Panc1 (cell line): ENCODE measurements at regions not wholly inside any gene's neighbourhood (a gene's known extent, or its start where the extent isn't known, plus 50 kb on each side); places are given as distances from the start of the nearest gene placed in this dataset.

Source experiments
- ATAC-seq: fragments of 200-7000 bp; cut with Tn5 transposase; 2 replicates; pipeline ENCODE4 v1.9.1; 2020; ENCODE audit warnings: mild to moderate bottlenecking, moderate library complexity
- BruUV-seq: library from RNA; stranded (reverse); fragments of 400-500 nt; replicated peaks from 2 replicates; lab custom pipeline; 2021; lab: Mats Ljungman, UMichigan
- CTCF ChIA-PET: fragments of 300-600 bp; sonication (Branson Sonifier 250); formaldehyde crosslinking; loops from one replicate; lab custom pipeline; 2022; ENCODE audit warnings: antibody characterized with exemption; lab: Charles Lee
- POLR2A ChIA-PET: fragments of 300-600 bp; sonication (Branson Sonifier 250); formaldehyde crosslinking; loops from one replicate; lab custom pipeline; 2022; ENCODE audit warnings: antibody characterized with exemption; lab: Charles Lee
- DNase-seq: peaks from one replicate; pipeline ENCODE4 v3.0.0-alpha.2; 2010; ENCODE audit warnings: low read depth, low spot score
- H3K27ac ChIP-seq: 2 replicates; pipeline ENCODE4 v1.5.1; 2011; ENCODE audit warnings: mild to moderate bottlenecking, low read length, inconsistent platforms
- H3K27me3 ChIP-seq: fragments of 200-500 bp; sonication (Bioruptor generic); 2 replicates; pipeline ENCODE4 v1.6.0; 2014; ENCODE audit warnings: low read length, inconsistent platforms; ENCODE audit not compliant: control insufficient read depth, insufficient read depth
- H3K36me3 ChIP-seq: fragments of 200-500 bp; sonication (Bioruptor generic); 2 replicates; pipeline ENCODE4 v1.5.1; 2014; ENCODE audit warnings: inconsistent platforms, mild to moderate bottlenecking, low read length, moderate library complexity; ENCODE audit not compliant: control insufficient read depth, insufficient read depth
- H3K4me1 ChIP-seq: 2 replicates; pipeline ENCODE4 v1.5.1; 2011; ENCODE audit warnings: inconsistent platforms, mild to moderate bottlenecking, low read length, moderate library complexity; ENCODE audit not compliant: control insufficient read depth, insufficient read depth
- H3K4me3 ChIP-seq, 2 experiments: 2 replicates each; pipeline ENCODE4 v1.5.1; 2011 to 2012; ENCODE audit warnings: low read depth in 2 of 2, low read length in 2 of 2, mild to moderate bottlenecking in 2 of 2, inconsistent platforms in 1 of 2, moderate library complexity in 1 of 2
- H3K9me3 ChIP-seq: fragments of 200-500 bp; sonication (Bioruptor generic); 2 replicates; pipeline ENCODE4 v1.5.1; 2014; ENCODE audit warnings: low read depth, mild to moderate bottlenecking, inconsistent platforms, low read length, moderate library complexity; ENCODE audit not compliant: control insufficient read depth, insufficient read depth
- POLR2AphosphoS5 ChIP-seq: IDR thresholded peaks from 2 replicates; pipeline ENCODE4 v1.6.1; 2012; ENCODE audit warnings: mild to moderate bottlenecking, low read depth, low read length, moderate library complexity
- SIN3A ChIP-seq: IDR thresholded peaks from 2 replicates; pipeline ENCODE4 v1.6.1; 2012; ENCODE audit warnings: low read depth, mild to moderate bottlenecking, low read length, moderate library complexity, borderline replicate concordance; ENCODE audit not compliant: insufficient read depth
- TCF7L2 ChIP-seq: IDR thresholded peaks from 2 replicates; pipeline ENCODE4 v1.6.1; 2011; ENCODE audit warnings: mild to moderate bottlenecking, low read depth, low read length, inconsistent platforms
- in situ Hi-C: cut with HindIII; loops from 2 replicates; pipeline ENCODE4 v1.10.0; 2016; ENCODE audit warnings: low sequenced_read_pairs, low pct_unique_long_range_greater_than_20kb
- intact Hi-C: fragments of 100-400 bp; cut with micrococcal nuclease; formaldehyde crosslinking; loops from one replicate; pipeline ENCODE4 v1.10.0; 2022; ENCODE audit not compliant: unreplicated experiment
- TF ChIP-seq, protein P1 (sequence below), 2 experiments: IDR thresholded peaks; 2 replicates each; pipeline ENCODE4 v1.6.1; 2011 to 2012; ENCODE audit warnings: low read depth in 2 of 2, control low read depth in 1 of 2, low read length in 1 of 2, mild to moderate bottlenecking in 1 of 2, moderate library complexity in 1 of 2; ENCODE audit not compliant: insufficient read depth in 1 of 2
- TF ChIP-seq, protein P2 (sequence below): fragments of 450-650 bp; IDR thresholded peaks from 2 replicates; pipeline ENCODE4 v1.5.1; 2017; ENCODE audit warnings: mild to moderate bottlenecking

DNA sequence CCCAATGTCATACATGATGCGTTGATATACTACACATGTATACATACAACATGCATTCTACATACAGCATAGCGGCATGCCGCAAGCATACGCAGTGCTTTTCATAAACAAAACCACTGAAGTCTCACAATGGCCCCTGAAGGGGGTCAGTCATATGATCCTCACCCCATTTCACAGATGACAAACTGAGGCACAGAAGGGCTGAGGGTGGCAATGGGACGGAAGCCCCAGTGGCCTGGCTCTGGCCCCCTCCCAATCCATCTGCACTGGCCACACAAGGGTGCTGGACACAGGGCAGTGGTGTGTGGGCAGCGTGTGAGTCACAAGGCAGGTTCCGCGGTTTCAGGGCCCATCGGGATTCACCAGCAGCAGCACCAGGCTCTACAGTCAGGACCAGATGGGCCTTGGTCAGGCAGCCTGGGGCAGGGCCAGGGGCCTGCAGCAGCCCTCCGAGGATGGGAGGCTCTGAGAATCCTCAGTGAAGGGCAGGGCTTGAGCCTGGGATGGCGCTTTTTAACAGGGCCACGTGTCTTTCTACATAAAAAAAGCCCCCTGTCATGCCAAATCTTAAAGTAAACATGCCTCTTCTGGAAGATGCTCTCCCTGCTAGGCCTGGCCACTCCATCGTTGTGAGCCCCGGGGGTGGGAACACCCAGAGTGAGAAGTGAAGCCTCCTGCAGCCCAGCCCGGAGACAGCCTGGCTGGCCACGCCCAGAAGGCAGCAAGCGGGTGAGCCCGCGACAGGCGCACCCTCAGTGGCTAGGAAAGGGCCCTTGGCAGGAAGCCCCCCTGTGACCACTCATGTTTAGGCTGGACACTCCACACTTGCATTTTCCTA, 206.5 kb downstream of the CTTN start:
- H3K36me3 ChIP-seq = no peaks in the 10 kb centered on the region
- intact Hi-C loops (no loop called here), in situ Hi-C loops (no loop called here)
- DNase-seq (no peak), ATAC-seq (no peak)
- TF ChIP-seq POLR2AphosphoS5 (no peak), TCF7L2 (no peak), SIN3A (no peak)
- TF ChIP-seq, protein P1, sequence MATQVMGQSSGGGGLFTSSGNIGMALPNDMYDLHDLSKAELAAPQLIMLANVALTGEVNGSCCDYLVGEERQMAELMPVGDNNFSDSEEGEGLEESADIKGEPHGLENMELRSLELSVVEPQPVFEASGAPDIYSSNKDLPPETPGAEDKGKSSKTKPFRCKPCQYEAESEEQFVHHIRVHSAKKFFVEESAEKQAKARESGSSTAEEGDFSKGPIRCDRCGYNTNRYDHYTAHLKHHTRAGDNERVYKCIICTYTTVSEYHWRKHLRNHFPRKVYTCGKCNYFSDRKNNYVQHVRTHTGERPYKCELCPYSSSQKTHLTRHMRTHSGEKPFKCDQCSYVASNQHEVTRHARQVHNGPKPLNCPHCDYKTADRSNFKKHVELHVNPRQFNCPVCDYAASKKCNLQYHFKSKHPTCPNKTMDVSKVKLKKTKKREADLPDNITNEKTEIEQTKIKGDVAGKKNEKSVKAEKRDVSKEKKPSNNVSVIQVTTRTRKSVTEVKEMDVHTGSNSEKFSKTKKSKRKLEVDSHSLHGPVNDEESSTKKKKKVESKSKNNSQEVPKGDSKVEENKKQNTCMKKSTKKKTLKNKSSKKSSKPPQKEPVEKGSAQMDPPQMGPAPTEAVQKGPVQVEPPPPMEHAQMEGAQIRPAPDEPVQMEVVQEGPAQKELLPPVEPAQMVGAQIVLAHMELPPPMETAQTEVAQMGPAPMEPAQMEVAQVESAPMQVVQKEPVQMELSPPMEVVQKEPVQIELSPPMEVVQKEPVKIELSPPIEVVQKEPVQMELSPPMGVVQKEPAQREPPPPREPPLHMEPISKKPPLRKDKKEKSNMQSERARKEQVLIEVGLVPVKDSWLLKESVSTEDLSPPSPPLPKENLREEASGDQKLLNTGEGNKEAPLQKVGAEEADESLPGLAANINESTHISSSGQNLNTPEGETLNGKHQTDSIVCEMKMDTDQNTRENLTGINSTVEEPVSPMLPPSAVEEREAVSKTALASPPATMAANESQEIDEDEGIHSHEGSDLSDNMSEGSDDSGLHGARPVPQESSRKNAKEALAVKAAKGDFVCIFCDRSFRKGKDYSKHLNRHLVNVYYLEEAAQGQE (IDR thresholded peaks at IDR 0.05; ENCODE audit: insufficient read depth in 1 of 2, low read depth in 2 of 2, low read length in 1 of 2) = no peak
- TF ChIP-seq, protein P2, sequence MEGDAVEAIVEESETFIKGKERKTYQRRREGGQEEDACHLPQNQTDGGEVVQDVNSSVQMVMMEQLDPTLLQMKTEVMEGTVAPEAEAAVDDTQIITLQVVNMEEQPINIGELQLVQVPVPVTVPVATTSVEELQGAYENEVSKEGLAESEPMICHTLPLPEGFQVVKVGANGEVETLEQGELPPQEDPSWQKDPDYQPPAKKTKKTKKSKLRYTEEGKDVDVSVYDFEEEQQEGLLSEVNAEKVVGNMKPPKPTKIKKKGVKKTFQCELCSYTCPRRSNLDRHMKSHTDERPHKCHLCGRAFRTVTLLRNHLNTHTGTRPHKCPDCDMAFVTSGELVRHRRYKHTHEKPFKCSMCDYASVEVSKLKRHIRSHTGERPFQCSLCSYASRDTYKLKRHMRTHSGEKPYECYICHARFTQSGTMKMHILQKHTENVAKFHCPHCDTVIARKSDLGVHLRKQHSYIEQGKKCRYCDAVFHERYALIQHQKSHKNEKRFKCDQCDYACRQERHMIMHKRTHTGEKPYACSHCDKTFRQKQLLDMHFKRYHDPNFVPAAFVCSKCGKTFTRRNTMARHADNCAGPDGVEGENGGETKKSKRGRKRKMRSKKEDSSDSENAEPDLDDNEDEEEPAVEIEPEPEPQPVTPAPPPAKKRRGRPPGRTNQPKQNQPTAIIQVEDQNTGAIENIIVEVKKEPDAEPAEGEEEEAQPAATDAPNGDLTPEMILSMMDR = no peak
- POLR2A ChIA-PET = no interaction called here
- CTCF ChIA-PET = no interaction called here
- BruUV-seq = no TSS peak
- H3K4me1 ChIP-seq = no peaks in the 10 kb centered on the region
- no peaks in the 10 kb centered on the region for H3K27me3 ChIP-seq
- H3K4me3 ChIP-seq = no peak overlapping the region
- H3K9me3 ChIP-seq = no peaks in the 10 kb centered on the region
- no peak overlapping the region for H3K27ac ChIP-seq

GRCh38 chr11:70605468-70605815, 207.1 kb downstream of the CTTN start:
- TF ChIP-seq, protein P1 (IDR thresholded peaks at IDR 0.05; ENCODE audit: insufficient read depth in 1 of 2, low read depth in 2 of 2, low read length in 1 of 2) = no peak
- TF ChIP-seq, protein P2 = no peak
- TF ChIP-seq SIN3A (no peak), TCF7L2 (no peak)
- POLR2A ChIA-PET = no interaction called here
- no peak for ATAC-seq
- in situ Hi-C loops = no loop called here
- Histone ChIP-seq H3K4me1 (no peaks in the 10 kb centered on the region), H3K27me3 (no peaks in the 10 kb centered on the region), H3K27ac (no peak overlapping the region), H3K9me3 (no peaks in the 10 kb centered on the region), H3K36me3 (no peaks in the 10 kb centered on the region), H3K4me3 (no peak overlapping the region)
- intact Hi-C loops = no loop called here
- BruUV-seq = no TSS peak
- DNase-seq = no peak
- CTCF ChIA-PET = no interaction called here
